ENCODE measurements at regions not wholly inside any gene's neighbourhood (a gene's known extent, or its start where the extent isn't known, plus 50 kb on each side); places are given as distances from the start of the nearest gene placed in this dataset.
A peak's percentile ranks its signal among the peaks of the same experiment; 100 is the strongest.

DNA sequence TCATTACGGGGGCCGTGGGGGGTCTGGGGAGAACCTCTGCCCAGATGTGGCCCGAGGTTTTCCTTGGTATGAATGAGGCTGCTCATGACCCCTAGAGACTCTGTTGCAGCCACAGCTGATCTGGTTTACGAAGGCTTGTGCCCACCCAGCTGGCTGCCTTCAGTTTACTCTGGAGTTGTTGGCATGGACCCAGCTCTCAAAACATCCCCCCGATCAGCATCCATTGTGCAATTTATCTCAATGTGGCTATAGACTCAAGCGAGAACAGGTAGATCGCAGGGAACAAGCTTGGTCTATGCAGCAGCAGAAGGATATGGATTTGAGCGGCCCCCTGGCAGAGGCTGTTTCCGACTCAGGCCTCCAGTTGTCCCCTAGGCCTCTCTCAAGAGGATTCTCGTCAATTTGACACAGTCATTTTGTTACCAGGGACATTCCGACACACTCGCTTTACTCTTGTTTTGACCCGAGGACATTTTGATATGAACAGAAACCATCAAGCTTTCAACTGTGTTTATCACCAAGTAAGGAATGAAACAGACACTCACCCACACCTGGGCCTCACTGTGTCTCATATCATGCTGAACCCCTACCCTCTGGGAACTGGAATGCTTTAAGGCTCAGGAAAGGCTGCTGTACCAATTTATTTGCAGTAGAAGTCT, 161.5 kb downstream of the KATNAL1 start:
- TF ChIP-seq TEAD4 (IDR thresholded peaks at IDR 0.05) (no peak), CEBPB (IDR thresholded peaks at IDR 0.05) (no peak), EP300 (IDR thresholded peaks at IDR 0.05; ENCODE audit: borderline replicate concordance) (no peak), TAF1 (IDR thresholded peaks at IDR 0.05; ENCODE audit: low read depth) (no peak), YY1 (IDR thresholded peaks at IDR 0.05; ENCODE audit: low read depth) (no peak), ZBTB7A (IDR thresholded peaks at IDR 0.05; ENCODE audit: low read depth) (no peak), NFIC (IDR thresholded peaks at IDR 0.05) (no peak), CREB1 (IDR thresholded peaks at IDR 0.05; ENCODE audit: low read depth) (no peak), RAD21 (IDR thresholded peaks at IDR 0.05; ENCODE audit: low read depth) (no peak), TCF12 (IDR thresholded peaks at IDR 0.05; ENCODE audit: low read depth) (no peak), FOXM1 (IDR thresholded peaks at IDR 0.05; ENCODE audit: borderline replicate concordance, low read depth) (no peak), EGR1 (IDR thresholded peaks at IDR 0.05) (no peak)
- TF ChIP-seq, protein P1, sequence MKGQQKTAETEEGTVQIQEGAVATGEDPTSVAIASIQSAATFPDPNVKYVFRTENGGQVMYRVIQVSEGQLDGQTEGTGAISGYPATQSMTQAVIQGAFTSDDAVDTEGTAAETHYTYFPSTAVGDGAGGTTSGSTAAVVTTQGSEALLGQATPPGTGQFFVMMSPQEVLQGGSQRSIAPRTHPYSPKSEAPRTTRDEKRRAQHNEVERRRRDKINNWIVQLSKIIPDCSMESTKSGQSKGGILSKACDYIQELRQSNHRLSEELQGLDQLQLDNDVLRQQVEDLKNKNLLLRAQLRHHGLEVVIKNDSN (IDR thresholded peaks at IDR 0.05): no peak
- TF ChIP-seq, protein P2, sequence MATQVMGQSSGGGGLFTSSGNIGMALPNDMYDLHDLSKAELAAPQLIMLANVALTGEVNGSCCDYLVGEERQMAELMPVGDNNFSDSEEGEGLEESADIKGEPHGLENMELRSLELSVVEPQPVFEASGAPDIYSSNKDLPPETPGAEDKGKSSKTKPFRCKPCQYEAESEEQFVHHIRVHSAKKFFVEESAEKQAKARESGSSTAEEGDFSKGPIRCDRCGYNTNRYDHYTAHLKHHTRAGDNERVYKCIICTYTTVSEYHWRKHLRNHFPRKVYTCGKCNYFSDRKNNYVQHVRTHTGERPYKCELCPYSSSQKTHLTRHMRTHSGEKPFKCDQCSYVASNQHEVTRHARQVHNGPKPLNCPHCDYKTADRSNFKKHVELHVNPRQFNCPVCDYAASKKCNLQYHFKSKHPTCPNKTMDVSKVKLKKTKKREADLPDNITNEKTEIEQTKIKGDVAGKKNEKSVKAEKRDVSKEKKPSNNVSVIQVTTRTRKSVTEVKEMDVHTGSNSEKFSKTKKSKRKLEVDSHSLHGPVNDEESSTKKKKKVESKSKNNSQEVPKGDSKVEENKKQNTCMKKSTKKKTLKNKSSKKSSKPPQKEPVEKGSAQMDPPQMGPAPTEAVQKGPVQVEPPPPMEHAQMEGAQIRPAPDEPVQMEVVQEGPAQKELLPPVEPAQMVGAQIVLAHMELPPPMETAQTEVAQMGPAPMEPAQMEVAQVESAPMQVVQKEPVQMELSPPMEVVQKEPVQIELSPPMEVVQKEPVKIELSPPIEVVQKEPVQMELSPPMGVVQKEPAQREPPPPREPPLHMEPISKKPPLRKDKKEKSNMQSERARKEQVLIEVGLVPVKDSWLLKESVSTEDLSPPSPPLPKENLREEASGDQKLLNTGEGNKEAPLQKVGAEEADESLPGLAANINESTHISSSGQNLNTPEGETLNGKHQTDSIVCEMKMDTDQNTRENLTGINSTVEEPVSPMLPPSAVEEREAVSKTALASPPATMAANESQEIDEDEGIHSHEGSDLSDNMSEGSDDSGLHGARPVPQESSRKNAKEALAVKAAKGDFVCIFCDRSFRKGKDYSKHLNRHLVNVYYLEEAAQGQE (IDR thresholded peaks at IDR 0.05; ENCODE audit: low read depth): no peak
- TF ChIP-seq, protein P3, sequence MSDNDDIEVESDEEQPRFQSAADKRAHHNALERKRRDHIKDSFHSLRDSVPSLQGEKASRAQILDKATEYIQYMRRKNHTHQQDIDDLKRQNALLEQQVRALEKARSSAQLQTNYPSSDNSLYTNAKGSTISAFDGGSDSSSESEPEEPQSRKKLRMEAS (IDR thresholded peaks at IDR 0.05): no peak

DNA sequence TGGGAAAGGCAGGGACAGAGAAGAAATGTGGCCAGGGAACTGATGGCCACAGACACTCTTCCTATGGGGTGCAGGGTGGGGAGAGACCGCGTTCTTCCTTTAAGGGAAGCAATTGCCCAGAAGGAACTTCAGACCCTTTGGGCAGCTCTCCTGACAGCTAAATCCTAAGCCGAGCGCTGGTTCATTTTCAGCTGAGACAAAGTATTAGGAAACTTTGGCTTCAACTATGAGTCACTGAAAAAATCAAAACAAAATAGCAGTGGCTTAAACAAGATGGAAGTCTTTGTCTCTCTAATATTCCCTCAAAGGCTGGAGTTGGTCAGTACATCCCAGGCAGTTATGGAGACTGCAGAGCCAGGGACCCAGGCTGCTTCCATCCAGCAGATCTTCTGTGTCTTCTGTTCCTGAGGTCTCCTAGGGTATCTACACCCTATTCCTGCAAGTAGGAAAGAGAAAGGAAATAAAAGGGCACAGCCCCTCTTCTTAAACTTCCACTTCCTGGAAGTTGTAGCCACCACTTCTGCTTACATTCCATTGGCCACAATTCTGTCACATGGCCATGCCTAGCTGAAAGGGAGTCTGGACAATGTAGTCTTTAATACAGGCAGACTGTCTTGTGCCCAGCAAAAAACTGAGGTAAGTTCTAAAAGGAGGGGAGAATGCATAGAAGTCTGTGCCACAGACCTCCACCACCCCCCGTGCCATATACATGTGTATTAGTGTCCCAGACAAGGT, 163.5 kb downstream of the KATNAL1 start:
- TF ChIP-seq, protein P1 (IDR thresholded peaks at IDR 0.05): peak; percentile 86
- TF ChIP-seq TAF1 (IDR thresholded peaks at IDR 0.05; ENCODE audit: low read depth): no peak

DNA sequence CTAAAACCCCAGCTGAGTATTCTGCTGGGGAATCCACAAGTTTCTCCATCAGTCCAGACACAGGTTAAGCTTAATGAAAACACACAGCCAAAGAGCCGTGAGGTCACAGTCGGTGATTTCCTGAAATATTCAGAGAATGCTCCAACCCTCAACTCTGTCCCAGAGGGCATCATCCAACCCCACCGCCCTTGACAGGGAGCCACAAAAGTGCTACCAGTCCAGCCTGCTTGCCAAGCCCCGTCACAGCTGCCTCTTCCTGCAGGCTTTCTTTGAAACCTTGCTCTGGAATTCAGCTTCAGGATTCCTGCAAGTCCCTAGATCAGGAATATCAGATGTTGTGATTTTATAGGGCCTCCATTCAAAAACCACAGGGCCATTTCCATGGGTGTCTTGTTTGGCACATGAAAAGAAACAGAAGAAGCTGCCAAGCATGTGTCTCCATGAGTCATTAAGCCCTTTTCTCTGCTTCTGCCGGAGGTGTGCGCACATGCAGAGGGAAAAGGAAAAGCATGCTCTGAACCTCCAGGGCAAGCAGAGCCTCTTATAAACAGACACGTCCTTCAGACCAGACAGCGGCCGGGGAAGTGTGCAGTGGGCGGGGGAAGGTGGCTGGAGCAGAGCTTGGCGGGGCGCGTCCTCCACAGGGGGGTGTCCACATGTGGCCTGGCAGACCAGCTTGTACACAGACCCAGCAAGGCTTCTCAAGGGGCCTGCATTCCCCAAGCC, 164.7 kb downstream of the KATNAL1 start:
- TF ChIP-seq, protein P3 (IDR thresholded peaks at IDR 0.05): 0 out of 2 replicates have a peak, but pooled peaks have one; percentile 24
- TF ChIP-seq, protein P2 (IDR thresholded peaks at IDR 0.05; ENCODE audit: low read depth): no peak
- TF ChIP-seq TEAD4 (IDR thresholded peaks at IDR 0.05): peak; percentile 59; the same call in 1 of the 2 replicates
- no peak for TF ChIP-seq CREB1 (IDR thresholded peaks at IDR 0.05; ENCODE audit: low read depth)
- TF ChIP-seq, protein P1 (IDR thresholded peaks at IDR 0.05): no peak
- no peak for TF ChIP-seq EP300 (IDR thresholded peaks at IDR 0.05; ENCODE audit: borderline replicate concordance)
- TF ChIP-seq TCF12 (IDR thresholded peaks at IDR 0.05; ENCODE audit: low read depth): no peak
- TF ChIP-seq ZBTB7A (IDR thresholded peaks at IDR 0.05; ENCODE audit: low read depth): no peak

DNA sequence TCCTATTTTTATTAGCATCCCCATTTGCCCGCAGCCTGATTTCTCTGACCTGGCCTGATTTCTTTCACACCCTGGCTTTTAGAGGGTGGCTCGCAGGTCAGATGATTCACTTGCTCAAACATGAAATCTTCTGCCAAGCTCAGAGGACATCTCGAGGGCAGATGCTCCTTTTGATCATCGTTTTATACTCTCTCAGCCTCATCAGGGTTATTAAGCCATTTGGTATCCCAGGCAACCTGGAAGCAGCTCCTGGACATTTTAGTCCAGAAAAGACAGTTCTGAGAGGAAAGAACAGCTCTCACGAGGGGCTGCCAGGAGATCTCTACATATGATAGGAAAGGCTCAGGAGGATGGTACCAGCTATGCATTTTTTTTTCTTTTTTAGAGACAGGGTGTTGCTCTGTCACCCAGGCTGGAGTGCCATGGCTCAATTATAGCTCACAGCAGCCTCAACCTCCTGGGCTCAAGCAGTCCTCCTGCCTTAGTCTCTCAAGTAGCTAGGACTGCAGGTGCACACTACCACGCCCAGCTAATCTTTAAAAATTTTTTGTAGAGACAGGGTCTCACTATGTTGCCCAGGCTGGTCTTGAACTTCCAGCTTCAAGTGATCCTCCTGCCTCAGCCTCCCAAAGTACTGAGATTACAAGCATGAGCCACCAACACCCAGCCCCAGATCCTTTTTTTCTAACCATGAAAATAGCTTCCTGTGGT, 165.4 kb downstream of the KATNAL1 start:
- TF ChIP-seq CREB1 (IDR thresholded peaks at IDR 0.05; ENCODE audit: low read depth): no peak
- no peak for TF ChIP-seq ZBTB7A (IDR thresholded peaks at IDR 0.05; ENCODE audit: low read depth)

DNA sequence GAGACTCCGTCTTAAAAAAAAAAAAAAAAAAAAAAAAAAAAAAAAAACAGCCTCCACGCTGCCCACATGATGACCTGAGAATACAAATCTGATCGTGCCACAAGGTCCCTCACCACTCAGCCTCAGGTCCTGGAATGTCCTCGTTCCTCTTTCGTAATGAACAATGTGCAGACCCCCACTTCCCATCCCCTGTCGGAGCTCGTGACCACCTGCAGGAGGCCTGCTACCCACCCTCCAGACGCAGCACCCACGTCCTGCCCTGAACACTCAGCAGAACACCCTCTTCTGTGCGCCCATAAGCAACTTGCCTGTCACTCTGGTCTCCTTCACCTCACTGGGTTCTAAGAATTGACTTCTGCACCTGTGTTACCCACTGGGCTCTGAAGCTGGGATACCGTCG, 166.4 kb downstream of the KATNAL1 start:
- TF ChIP-seq EGR1 (IDR thresholded peaks at IDR 0.05) (no peak), NFIC (IDR thresholded peaks at IDR 0.05) (no peak), ZBTB7A (IDR thresholded peaks at IDR 0.05; ENCODE audit: low read depth) (no peak), CREB1 (IDR thresholded peaks at IDR 0.05; ENCODE audit: low read depth) (no peak), TEAD4 (IDR thresholded peaks at IDR 0.05) (no peak), RAD21 (IDR thresholded peaks at IDR 0.05; ENCODE audit: low read depth) (no peak), TCF12 (IDR thresholded peaks at IDR 0.05; ENCODE audit: low read depth) (no peak), FOXM1 (IDR thresholded peaks at IDR 0.05; ENCODE audit: borderline replicate concordance, low read depth) (no peak), EP300 (IDR thresholded peaks at IDR 0.05; ENCODE audit: borderline replicate concordance) (no peak), TAF1 (IDR thresholded peaks at IDR 0.05; ENCODE audit: low read depth) (no peak), CEBPB (IDR thresholded peaks at IDR 0.05) (no peak), YY1 (IDR thresholded peaks at IDR 0.05; ENCODE audit: low read depth) (no peak)
- TF ChIP-seq, protein P1 (IDR thresholded peaks at IDR 0.05): no peak
- TF ChIP-seq, protein P2 (IDR thresholded peaks at IDR 0.05; ENCODE audit: low read depth): no peak
- TF ChIP-seq, protein P3 (IDR thresholded peaks at IDR 0.05): no peak

Measured in Ishikawa (cell line).